PFSK-1 (cell line): ENCODE measurements at regions not wholly inside any gene's neighbourhood (a gene's known extent, or its start where the extent isn't known, plus 50 kb on each side); places are given as distances from the start of the nearest gene placed in this dataset.

Experiments
- FOXP2 ChIP-seq: optimal IDR thresholded peaks from 2 replicates; pipeline ENCODE3; 2011; ENCODE audit warnings: borderline replicate concordance, control low read depth, inconsistent platforms; ENCODE audit not compliant: insufficient read depth; ENCODE audit errors: extremely low read length, extremely low read depth
- POLR2AphosphoS5 ChIP-seq: IDR thresholded peaks from 2 replicates; pipeline ENCODE4 v1.6.1; 2012; ENCODE audit warnings: low read depth, mild to moderate bottlenecking, control low read depth, low read length, moderate library complexity
- REST ChIP-seq, 2 experiments: IDR thresholded peaks; 2 replicates each; pipeline versions ENCODE4 v1.6.1 to v1.8.0; 2011 to 2012; ENCODE audit warnings: low read depth in 2 of 2, low read length in 2 of 2, control low read depth in 1 of 2, inconsistent platforms in 1 of 2, mild to moderate bottlenecking in 1 of 2, moderate library complexity in 1 of 2; ENCODE audit not compliant: insufficient read depth in 1 of 2
- SIN3A ChIP-seq: IDR thresholded peaks from 2 replicates; pipeline ENCODE4 v1.6.1; 2012; ENCODE audit warnings: mild to moderate bottlenecking, low read length, moderate library complexity, borderline replicate concordance; ENCODE audit not compliant: insufficient read depth
- TAF1 ChIP-seq: IDR thresholded peaks from 2 replicates; pipeline ENCODE4 v1.6.1; 2012; ENCODE audit warnings: low read length, control low read depth, borderline replicate concordance; ENCODE audit not compliant: insufficient read depth

GRCh38 chr6:145406783-145407182, 328.5 kb downstream of the EPM2A start:
- TF ChIP-seq TAF1 (no peak), SIN3A (no peak), POLR2AphosphoS5 (no peak), REST (IDR thresholded peaks at IDR 0.05; ENCODE audit: insufficient read depth in 1 of 2, low read depth in 2 of 2, low read length in 2 of 2) (no peak), FOXP2 (no peak)

GRCh38 chr6:145415616-145416015, 319.7 kb downstream of the EPM2A start:
- TF ChIP-seq SIN3A: no peak
- no peak for TF ChIP-seq POLR2AphosphoS5
- TF ChIP-seq TAF1: no peak
- TF ChIP-seq REST (IDR thresholded peaks at IDR 0.05; ENCODE audit: insufficient read depth in 1 of 2, low read depth in 2 of 2, low read length in 2 of 2): no peak
- TF ChIP-seq FOXP2: no peak

GRCh38 chr6:145420599-145420998, 314.7 kb downstream of the EPM2A start:
- TF ChIP-seq TAF1 (no peak), REST (IDR thresholded peaks at IDR 0.05; ENCODE audit: insufficient read depth in 1 of 2, low read depth in 2 of 2, low read length in 2 of 2) (no peak), SIN3A (no peak), POLR2AphosphoS5 (no peak), FOXP2 (no peak)

GRCh38 chr6:145423936-145424335, 311.4 kb downstream of the EPM2A start:
- no peak for TF ChIP-seq POLR2AphosphoS5
- TF ChIP-seq REST (IDR thresholded peaks at IDR 0.05; ENCODE audit: insufficient read depth in 1 of 2, low read depth in 2 of 2, low read length in 2 of 2): no peak
- no peak for TF ChIP-seq TAF1
- no peak for TF ChIP-seq FOXP2
- TF ChIP-seq SIN3A: no peak

GRCh38 chr6:145427232-145427631, 308.1 kb downstream of the EPM2A start:
- TF ChIP-seq FOXP2 (no peak), REST (IDR thresholded peaks at IDR 0.05; ENCODE audit: insufficient read depth in 1 of 2, low read depth in 2 of 2, low read length in 2 of 2) (no peak), POLR2AphosphoS5 (no peak), SIN3A (no peak), TAF1 (no peak)
